ENCODE measurements at regions not wholly inside any gene's neighbourhood (a gene's known extent, or its start where the extent isn't known, plus 50 kb on each side); places are given as distances from the start of the nearest gene placed in this dataset.

DNA sequence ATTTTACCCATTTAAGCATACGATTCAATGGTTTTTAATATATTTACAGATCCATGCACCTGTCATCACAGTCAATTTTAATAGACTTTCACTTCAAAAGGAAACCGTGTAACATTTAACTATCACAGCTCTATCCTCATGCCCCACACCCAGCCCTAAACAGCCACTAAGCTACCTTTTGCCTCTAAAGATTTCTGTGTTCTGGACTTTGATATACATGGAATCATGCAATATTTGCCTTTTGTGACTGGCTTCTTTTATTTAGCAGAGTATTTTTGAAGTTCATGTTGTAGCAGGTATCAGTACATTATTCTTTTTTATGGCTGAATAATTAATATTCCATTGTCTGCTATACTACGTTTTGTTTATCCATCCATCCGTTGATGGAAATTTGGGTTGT, 50.3 kb upstream of the STX16 start:
- H3K36me3 ChIP-seq, result no peaks in the 10 kb centered on the region
- no peak for ATAC-seq
- H3K9me3 ChIP-seq, result no peaks in the 10 kb centered on the region
- H3K4me3 ChIP-seq, result no peak overlapping the region
- peaks cover 6 to 61% (median 13%) of the 10 kb centered on the region in 3 donors for H3K4me1 ChIP-seq
- 37 to 89% methylated on average over 4 of the region's 4 CpGs for WGBS, 2 donors (ENCODE audit: low coverage in 1 of 2)
- no peaks in the 10 kb centered on the region for H3K27me3 ChIP-seq
- TF ChIP-seq EP300 (IDR thresholded peaks at IDR 0.05) (no peak), POLR2A (IDR thresholded peaks at IDR 0.05) (no peak), POLR2AphosphoS5 (IDR thresholded peaks at IDR 0.05) (no peak)
- TF ChIP-seq, protein P1, sequence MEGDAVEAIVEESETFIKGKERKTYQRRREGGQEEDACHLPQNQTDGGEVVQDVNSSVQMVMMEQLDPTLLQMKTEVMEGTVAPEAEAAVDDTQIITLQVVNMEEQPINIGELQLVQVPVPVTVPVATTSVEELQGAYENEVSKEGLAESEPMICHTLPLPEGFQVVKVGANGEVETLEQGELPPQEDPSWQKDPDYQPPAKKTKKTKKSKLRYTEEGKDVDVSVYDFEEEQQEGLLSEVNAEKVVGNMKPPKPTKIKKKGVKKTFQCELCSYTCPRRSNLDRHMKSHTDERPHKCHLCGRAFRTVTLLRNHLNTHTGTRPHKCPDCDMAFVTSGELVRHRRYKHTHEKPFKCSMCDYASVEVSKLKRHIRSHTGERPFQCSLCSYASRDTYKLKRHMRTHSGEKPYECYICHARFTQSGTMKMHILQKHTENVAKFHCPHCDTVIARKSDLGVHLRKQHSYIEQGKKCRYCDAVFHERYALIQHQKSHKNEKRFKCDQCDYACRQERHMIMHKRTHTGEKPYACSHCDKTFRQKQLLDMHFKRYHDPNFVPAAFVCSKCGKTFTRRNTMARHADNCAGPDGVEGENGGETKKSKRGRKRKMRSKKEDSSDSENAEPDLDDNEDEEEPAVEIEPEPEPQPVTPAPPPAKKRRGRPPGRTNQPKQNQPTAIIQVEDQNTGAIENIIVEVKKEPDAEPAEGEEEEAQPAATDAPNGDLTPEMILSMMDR (IDR thresholded peaks at IDR 0.05), result no peak
- no peak overlapping the region for H3K27ac ChIP-seq

DNA sequence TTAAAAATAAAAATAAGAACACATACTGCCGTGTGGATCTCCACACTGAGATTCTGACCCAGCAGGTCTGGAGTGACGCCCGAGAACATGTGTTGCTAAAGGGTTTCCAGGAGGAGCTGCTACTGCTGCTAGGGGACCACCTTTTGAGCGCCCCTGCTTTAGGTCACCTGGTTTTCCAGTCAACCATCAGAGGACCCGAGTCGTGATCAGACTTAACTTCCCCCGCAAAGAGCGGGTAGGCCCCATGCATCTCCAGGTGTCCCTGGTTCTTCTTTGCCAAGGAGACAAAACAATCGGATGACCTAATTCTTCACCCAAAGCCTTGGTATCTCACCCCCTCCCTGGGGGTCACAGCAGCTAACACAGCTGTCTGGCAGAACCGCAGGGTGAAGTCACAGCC, 51.1 kb upstream of the STX16 start:
- peaks cover 6 to 69% (median 13%) of the 10 kb centered on the region in 3 donors for H3K4me1 ChIP-seq
- TF ChIP-seq, protein P1 (IDR thresholded peaks at IDR 0.05), result no peak
- TF ChIP-seq POLR2A (IDR thresholded peaks at IDR 0.05), result no peak
- no peak for TF ChIP-seq EP300 (IDR thresholded peaks at IDR 0.05)
- no peak for TF ChIP-seq POLR2AphosphoS5 (IDR thresholded peaks at IDR 0.05)
- WGBS, 2 donors (ENCODE audit: low coverage in 1 of 2), result 95 to 100% methylated on average over 2 to 6 of the region's 10 CpGs
- peak overlapping the region in 2 of 4 donors; percentile 19 to 86 for H3K27ac ChIP-seq
- no peaks in the 10 kb centered on the region for H3K36me3 ChIP-seq
- H3K9me3 ChIP-seq, result no peaks in the 10 kb centered on the region
- H3K27me3 ChIP-seq, result no peaks in the 10 kb centered on the region
- H3K4me3 ChIP-seq, result no peak overlapping the region
- no peak for ATAC-seq

DNA sequence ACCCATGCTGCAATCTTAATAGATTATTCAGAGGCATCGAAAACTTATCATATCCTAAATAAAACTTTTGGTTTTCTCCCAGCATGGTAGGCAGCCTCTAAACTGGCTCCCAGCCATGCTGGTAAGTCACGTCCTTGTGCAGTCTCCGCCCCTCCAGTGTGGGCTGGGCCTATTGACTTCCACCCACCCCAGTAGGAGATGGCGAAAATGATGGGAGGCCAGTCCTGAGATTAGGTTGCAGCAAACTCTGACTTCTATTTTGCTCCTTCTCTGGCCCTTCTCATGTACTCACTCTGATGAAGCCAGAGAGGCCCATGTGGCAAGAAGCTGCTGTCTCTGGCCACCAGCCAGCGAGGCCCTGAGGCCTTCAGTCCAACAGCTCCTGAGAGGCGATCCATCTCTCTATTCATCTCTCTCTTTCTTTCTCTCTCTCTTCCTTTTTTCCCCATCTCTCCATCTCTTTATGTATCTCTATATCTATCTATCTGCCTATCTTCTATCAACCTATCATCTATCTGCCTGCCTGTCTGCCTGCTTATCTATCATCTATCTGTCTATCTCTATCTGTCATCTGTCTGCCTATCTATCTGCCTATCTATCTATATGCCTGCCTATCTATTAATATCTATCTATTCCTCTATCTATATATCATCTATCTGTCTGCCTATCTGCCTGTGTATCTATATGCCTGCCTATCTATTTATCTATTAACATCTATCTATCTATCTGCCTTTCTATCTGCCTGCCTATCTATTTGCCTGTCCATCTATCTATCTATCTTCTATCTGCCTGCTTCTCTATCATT, 52.7 kb upstream of the STX16 start:
- H3K9me3 ChIP-seq, result no peaks in the 10 kb centered on the region
- H3K4me3 ChIP-seq, result no peak overlapping the region
- no peaks in the 10 kb centered on the region for H3K27me3 ChIP-seq
- no peaks in the 10 kb centered on the region for H3K36me3 ChIP-seq
- H3K27ac ChIP-seq, result peak overlapping the region; percentile 60 to 95 (median 86)
- peak; percentile 50 for ATAC-seq
- TF ChIP-seq POLR2AphosphoS5 (IDR thresholded peaks at IDR 0.05), result peak; percentile 41
- TF ChIP-seq, protein P1 (IDR thresholded peaks at IDR 0.05), result no peak
- 50 to 53% methylated on average over 3 to 5 of the region's 6 CpGs for WGBS, 2 donors (ENCODE audit: low coverage in 1 of 2)
- H3K4me1 ChIP-seq, result peaks cover 6 to 72% (median 13%) of the 10 kb centered on the region in 3 donors

DNA sequence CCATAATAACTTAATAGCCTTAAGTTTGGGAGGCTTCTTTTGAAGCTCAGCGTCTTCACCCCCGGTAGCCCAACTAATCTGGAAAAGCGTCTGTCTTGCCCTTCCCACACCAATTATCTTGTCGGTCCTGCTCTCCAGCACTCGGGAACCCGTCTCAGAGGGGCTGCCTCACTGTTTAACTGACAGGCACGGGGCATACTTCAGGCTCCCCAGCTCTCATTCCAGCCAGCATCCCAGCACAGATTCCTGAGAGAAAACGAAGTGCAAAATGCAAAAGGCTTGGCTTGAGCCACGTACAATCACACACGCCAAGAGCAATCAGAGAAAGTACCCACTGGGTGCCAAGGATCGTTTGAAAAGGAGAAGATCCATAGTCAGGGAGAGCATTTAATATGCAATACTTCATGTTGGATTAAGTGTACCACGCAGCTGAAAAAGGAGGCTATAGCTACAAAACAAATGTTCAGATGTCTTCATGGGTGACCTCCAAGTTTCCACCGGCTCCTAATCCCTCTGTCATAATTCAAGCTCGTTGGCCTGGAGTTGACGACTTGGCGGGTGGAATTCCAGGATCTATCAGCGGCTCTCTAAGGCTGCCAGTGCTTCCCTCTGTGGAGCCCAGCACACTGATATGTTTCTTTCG, 53.7 kb upstream of the STX16 start:
- Histone ChIP-seq H3K27me3 (no peaks in the 10 kb centered on the region), H3K4me1 (peaks cover 6 to 75% (median 13%) of the 10 kb centered on the region in 3 donors), H3K27ac (peak overlapping the region; percentile 86 to 95 (median 87)), H3K9me3 (no peaks in the 10 kb centered on the region), H3K4me3 (no peak overlapping the region), H3K36me3 (no peaks in the 10 kb centered on the region)
- TF ChIP-seq POLR2AphosphoS5 (IDR thresholded peaks at IDR 0.05), result peak; percentile 99
- TF ChIP-seq EP300 (IDR thresholded peaks at IDR 0.05), result peak; percentile 64
- no peak for TF ChIP-seq POLR2A (IDR thresholded peaks at IDR 0.05)
- 11 to 15% methylated on average over 12 of the region's 18 CpGs for WGBS, 2 donors (ENCODE audit: low coverage in 1 of 2)
- peak; percentile 90 for ATAC-seq

DNA sequence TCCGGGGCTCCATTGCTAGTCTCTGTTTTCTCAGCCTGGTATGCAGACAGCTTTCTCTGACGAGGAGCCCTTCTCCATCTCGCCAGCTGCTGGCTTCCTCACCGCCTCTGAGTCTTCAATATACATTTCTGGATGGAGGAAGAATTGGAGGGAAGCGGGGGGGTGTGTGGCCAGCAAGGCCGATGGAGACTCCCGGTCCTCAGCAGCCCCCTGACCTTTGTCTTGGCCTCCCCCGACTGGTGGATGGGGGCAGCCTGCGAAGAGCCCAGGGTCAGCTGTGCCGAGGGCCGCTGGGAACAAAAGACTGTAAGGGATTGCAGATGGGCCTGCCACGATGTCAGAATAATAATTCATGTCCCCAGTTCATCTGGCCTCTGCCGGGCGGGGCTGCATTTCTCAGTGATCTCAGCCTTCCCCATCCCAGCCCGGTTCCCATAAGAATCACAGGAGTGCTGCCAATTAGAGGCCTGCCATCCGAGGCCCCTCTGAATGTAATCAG, 54.3 kb upstream of the STX16 start:
- no peaks in the 10 kb centered on the region for H3K27me3 ChIP-seq
- H3K27ac ChIP-seq, result peak overlapping the region; percentile 86 to 95 (median 87)
- WGBS, 2 donors (ENCODE audit: low coverage in 1 of 2), result 3 to 20% methylated on average over 2 to 6 of the region's 16 CpGs
- peak; percentile 27 for ATAC-seq
- H3K9me3 ChIP-seq, result no peaks in the 10 kb centered on the region
- no peak for TF ChIP-seq EP300 (IDR thresholded peaks at IDR 0.05)
- TF ChIP-seq POLR2A (IDR thresholded peaks at IDR 0.05), result no peak
- peak; percentile 4 for TF ChIP-seq POLR2AphosphoS5 (IDR thresholded peaks at IDR 0.05)
- TF ChIP-seq, protein P1 (IDR thresholded peaks at IDR 0.05), result no peak
- H3K4me3 ChIP-seq, result no peak overlapping the region
- H3K36me3 ChIP-seq, result no peaks in the 10 kb centered on the region
- peaks cover 6 to 70% (median 13%) of the 10 kb centered on the region in 3 donors for H3K4me1 ChIP-seq

Measured in gastroesophageal sphincter (tissue), 4 donors.